GM23338 (cell line): ENCODE measurements at regions not wholly inside any gene's neighbourhood (a gene's known extent, or its start where the extent isn't known, plus 50 kb on each side); places are given as distances from the start of the nearest gene placed in this dataset.

Experiments used
- ATAC-seq: fragments of 200-7000 bp; cut with Tn5 transposase; 3 replicates; pipeline ENCODE4 v1.9.1; 2020
- DNase-seq: peaks from one replicate; pipeline ENCODE4 v3.0.0-alpha.2; 2015; ENCODE audit warnings: low spot score
- H2AFZ ChIP-seq: fragments of 200-600 bp; sonication (generic); 2 replicates; pipeline ENCODE4 v1.8.0; 2016; ENCODE audit warnings: antibody characterized with exemption, mild to moderate bottlenecking, moderate library complexity
- H3F3A ChIP-seq: fragments of 200-600 bp; sonication (generic); replicated peaks from 2 replicates; pipeline ENCODE4 v1.8.0; 2017; ENCODE audit warnings: antibody characterized with exemption, mixed run types, low read depth
- H3K27ac ChIP-seq: fragments of 200-600 bp; sonication (generic); 2 replicates; pipeline ENCODE4 v1.6.1; 2016; ENCODE audit warnings: low read depth
- H3K27me3 ChIP-seq: fragments of 200-600 bp; sonication (generic); 2 replicates; pipeline ENCODE4 v1.8.0; 2016; ENCODE audit warnings: mild to moderate bottlenecking, mixed run types, moderate library complexity; ENCODE audit not compliant: insufficient read depth
- H3K36me3 ChIP-seq: fragments of 200-600 bp; sonication (generic); 2 replicates; pipeline ENCODE4 v1.8.0; 2016; ENCODE audit warnings: mild to moderate bottlenecking; ENCODE audit not compliant: insufficient read depth
- H3K4me1 ChIP-seq: fragments of 200-600 bp; sonication (generic); 2 replicates; pipeline ENCODE4 v1.8.0; 2016; ENCODE audit warnings: mild to moderate bottlenecking, moderate library complexity; ENCODE audit not compliant: insufficient read depth
- H3K4me2 ChIP-seq: fragments of 200-600 bp; sonication (generic); 2 replicates; pipeline ENCODE4 v1.7.1; 2017; ENCODE audit warnings: mixed run types
- H3K4me3 ChIP-seq: fragments of 200-600 bp; sonication (generic); 2 replicates; pipeline ENCODE4 v1.6.1; 2016; ENCODE audit warnings: mixed run types
- H3K79me2 ChIP-seq: fragments of 200-600 bp; sonication (generic); replicated peaks from 2 replicates; pipeline ENCODE4 v1.8.0; 2017; ENCODE audit warnings: mild to moderate bottlenecking; ENCODE audit not compliant: insufficient read depth
- H3K9me2 ChIP-seq: fragments of 200-600 bp; sonication (generic); 2 replicates; pipeline ENCODE4 v1.8.0; 2017; ENCODE audit not compliant: insufficient read depth
- H4K20me1 ChIP-seq: fragments of 200-600 bp; sonication (generic); replicated peaks from 2 replicates; pipeline ENCODE4 v1.8.0; 2017; ENCODE audit warnings: mild to moderate bottlenecking; ENCODE audit not compliant: insufficient read depth
- H3K27ac Mint-ChIP-seq: 2 replicates; pipeline ENCODE4 v1.8.0; 2020; ENCODE audit warnings: inconsistent platforms, mild to moderate bottlenecking, moderate library complexity, mixed read lengths
- H3K27me3 Mint-ChIP-seq: 3 replicates; pipeline ENCODE4 v1.8.0; 2022; ENCODE audit warnings: low read depth, mild to moderate bottlenecking, moderate library complexity, mixed read lengths, inconsistent platforms; ENCODE audit not compliant: insufficient read depth, poor library complexity
- H3K36me3 Mint-ChIP-seq: 3 replicates; pipeline ENCODE4 v1.8.0; 2021; ENCODE audit warnings: low read depth, mild to moderate bottlenecking, inconsistent platforms, moderate library complexity, mixed read lengths
- H3K4me1 Mint-ChIP-seq: 3 replicates; pipeline ENCODE4 v1.8.0; 2020; ENCODE audit warnings: mild to moderate bottlenecking, inconsistent platforms, mixed read lengths
- H3K4me3 Mint-ChIP-seq: 3 replicates; pipeline ENCODE4 v1.8.0; 2021; ENCODE audit warnings: moderate library complexity, mild to moderate bottlenecking, inconsistent platforms, mixed read lengths
- H3K9me3 Mint-ChIP-seq: 3 replicates; pipeline ENCODE4 v1.8.0; 2020; ENCODE audit warnings: moderate library complexity, mild to moderate bottlenecking, inconsistent platforms, mixed read lengths
- JUNB ChIP-seq: IDR thresholded peaks from one replicate; pipeline ENCODE4 v1.6.1; 2016; ENCODE audit warnings: antibody characterized with exemption; ENCODE audit not compliant: unreplicated experiment
- POLR2AphosphoS5 ChIP-seq: IDR thresholded peaks from 2 replicates; pipeline ENCODE4 v1.6.1; 2016; ENCODE audit warnings: antibody characterized with exemption, low read depth
- STAT1 ChIP-seq: IDR thresholded peaks from one replicate; pipeline ENCODE4 v1.6.1; 2016; ENCODE audit warnings: antibody characterized with exemption; ENCODE audit not compliant: unreplicated experiment
- ZNF114 ChIP-seq: fragments of 250-450 bp; sonication (Bioruptor Pico); IDR thresholded peaks from 2 replicates; pipeline ENCODE4 v1.5.0; 2020; ENCODE audit warnings: mild to moderate bottlenecking, moderate library complexity
- TF ChIP-seq, protein P1 (sequence below): fragments of 250-450 bp; sonication (Bioruptor Pico); IDR thresholded peaks from 2 replicates; pipeline ENCODE4 v1.5.0; 2020; ENCODE audit warnings: mild to moderate bottlenecking, moderate library complexity
- TF ChIP-seq, protein P2 (sequence below): IDR thresholded peaks from 2 replicates; pipeline ENCODE4 v1.6.1; 2016; ENCODE audit warnings: antibody characterized with exemption

DNA sequence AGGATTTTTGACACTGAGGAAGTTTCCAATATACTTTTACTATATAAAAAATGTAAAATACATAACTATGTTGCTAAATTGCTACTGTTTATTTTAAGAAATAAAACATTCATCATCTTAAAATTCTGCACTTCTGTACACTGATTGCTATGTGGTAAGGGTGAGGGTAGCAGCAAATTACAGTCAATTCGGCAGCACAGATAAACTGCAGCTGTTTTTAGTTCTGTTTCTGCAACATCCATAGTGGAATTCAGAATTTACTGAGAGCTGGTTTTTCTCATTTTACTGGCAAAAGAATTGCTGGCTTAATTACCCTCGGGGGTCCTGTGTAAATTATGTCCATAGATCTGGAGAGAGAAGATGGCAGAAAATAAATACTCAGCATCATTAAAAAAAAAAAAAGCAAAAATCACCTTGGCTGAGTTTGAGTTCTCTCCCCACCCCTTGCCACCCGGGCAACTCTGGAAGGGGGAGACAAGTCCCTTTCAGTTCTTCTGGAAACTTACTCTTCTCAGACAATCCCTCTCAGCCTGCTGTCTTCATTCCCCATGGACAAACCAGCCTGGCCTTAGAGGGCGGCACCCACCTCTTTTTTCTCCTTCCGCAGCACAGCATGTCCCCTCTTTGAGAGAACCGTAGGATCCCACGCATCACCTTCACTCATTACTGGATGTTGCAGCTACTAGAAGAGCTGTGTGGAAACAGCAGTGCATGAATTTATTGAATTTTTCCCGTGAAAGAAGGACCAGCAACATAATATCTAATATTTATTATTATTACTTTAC is 501.1 kb upstream of the CELF2 start:
- H3K36me3 Mint-ChIP-seq, result no peaks in the 10 kb centered on the region
- Histone ChIP-seq H4K20me1 (no peaks in the 10 kb centered on the region), H3K4me1 (no peaks in the 10 kb centered on the region), H3K27ac (no peak overlapping the region), H3K4me2 (no peak overlapping the region), H3K79me2 (no peaks in the 10 kb centered on the region), H3K36me3 (no peaks in the 10 kb centered on the region), H3K4me3 (no peak overlapping the region), H2AFZ (no peak overlapping the region), H3K9me2 (peaks cover 10% of the 10 kb centered on the region), H3F3A (no peaks in the 10 kb centered on the region), H3K27me3 (no peaks in the 10 kb centered on the region)
- H3K4me3 Mint-ChIP-seq, result no peak overlapping the region
- H3K27me3 Mint-ChIP-seq, result peaks cover 4% of the 10 kb centered on the region
- ATAC-seq, result no peak
- no peak for DNase-seq
- H3K4me1 Mint-ChIP-seq, result 0 out of 3 replicates have a peak, but pooled peaks cover 3% of the 10 kb centered on the region
- no peaks in the 10 kb centered on the region for H3K9me3 Mint-ChIP-seq
- TF ChIP-seq, protein P1, sequence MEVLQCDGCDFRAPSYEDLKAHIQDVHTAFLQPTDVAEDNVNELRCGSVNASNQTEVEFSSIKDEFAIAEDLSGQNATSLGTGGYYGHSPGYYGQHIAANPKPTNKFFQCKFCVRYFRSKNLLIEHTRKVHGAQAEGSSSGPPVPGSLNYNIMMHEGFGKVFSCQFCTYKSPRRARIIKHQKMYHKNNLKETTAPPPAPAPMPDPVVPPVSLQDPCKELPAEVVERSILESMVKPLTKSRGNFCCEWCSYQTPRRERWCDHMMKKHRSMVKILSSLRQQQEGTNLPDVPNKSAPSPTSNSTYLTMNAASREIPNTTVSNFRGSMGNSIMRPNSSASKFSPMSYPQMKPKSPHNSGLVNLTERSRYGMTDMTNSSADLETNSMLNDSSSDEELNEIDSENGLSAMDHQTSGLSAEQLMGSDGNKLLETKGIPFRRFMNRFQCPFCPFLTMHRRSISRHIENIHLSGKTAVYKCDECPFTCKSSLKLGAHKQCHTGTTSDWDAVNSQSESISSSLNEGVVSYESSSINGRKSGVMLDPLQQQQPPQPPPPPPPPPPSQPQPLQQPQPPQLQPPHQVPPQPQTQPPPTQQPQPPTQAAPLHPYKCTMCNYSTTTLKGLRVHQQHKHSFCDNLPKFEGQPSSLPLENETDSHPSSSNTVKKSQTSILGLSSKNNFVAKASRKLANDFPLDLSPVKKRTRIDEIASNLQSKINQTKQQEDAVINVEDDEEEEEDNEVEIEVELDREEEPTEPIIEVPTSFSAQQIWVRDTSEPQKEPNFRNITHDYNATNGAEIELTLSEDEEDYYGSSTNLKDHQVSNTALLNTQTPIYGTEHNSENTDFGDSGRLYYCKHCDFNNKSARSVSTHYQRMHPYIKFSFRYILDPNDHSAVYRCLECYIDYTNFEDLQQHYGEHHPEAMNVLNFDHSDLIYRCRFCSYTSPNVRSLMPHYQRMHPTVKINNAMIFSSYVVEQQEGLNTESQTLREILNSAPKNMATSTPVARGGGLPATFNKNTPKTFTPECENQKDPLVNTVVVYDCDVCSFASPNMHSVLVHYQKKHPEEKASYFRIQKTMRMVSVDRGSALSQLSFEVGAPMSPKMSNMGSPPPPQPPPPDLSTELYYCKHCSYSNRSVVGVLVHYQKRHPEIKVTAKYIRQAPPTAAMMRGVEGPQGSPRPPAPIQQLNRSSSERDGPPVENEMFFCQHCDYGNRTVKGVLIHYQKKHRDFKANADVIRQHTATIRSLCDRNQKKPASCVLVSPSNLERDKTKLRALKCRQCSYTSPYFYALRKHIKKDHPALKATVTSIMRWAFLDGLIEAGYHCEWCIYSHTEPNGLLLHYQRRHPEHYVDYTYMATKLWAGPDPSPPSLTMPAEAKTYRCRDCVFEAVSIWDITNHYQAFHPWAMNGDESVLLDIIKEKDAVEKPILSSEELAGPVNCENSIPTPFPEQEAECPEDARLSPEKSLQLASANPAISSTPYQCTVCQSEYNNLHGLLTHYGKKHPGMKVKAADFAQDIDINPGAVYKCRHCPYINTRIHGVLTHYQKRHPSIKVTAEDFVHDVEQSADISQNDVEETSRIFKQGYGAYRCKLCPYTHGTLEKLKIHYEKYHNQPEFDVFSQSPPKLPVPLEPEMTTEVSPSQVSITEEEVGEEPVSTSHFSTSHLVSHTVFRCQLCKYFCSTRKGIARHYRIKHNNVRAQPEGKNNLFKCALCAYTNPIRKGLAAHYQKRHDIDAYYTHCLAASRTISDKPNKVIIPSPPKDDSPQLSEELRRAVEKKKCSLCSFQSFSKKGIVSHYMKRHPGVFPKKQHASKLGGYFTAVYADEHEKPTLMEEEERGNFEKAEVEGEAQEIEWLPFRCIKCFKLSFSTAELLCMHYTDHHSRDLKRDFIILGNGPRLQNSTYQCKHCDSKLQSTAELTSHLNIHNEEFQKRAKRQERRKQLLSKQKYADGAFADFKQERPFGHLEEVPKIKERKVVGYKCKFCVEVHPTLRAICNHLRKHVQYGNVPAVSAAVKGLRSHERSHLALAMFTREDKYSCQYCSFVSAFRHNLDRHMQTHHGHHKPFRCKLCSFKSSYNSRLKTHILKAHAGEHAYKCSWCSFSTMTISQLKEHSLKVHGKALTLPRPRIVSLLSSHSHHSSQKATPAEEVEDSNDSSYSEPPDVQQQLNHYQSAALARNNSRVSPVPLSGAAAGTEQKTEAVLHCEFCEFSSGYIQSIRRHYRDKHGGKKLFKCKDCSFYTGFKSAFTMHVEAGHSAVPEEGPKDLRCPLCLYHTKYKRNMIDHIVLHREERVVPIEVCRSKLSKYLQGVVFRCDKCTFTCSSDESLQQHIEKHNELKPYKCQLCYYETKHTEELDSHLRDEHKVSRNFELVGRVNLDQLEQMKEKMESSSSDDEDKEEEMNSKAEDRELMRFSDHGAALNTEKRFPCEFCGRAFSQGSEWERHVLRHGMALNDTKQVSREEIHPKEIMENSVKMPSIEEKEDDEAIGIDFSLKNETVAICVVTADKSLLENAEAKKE, result no peak
- TF ChIP-seq JUNB (no peak), POLR2AphosphoS5 (no peak), ZNF114 (CRISPR knock-in tag) (no peak), STAT1 (no peak)
- TF ChIP-seq, protein P2, sequence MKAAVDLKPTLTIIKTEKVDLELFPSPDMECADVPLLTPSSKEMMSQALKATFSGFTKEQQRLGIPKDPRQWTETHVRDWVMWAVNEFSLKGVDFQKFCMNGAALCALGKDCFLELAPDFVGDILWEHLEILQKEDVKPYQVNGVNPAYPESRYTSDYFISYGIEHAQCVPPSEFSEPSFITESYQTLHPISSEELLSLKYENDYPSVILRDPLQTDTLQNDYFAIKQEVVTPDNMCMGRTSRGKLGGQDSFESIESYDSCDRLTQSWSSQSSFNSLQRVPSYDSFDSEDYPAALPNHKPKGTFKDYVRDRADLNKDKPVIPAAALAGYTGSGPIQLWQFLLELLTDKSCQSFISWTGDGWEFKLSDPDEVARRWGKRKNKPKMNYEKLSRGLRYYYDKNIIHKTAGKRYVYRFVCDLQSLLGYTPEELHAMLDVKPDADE, result no peak
- H3K27ac Mint-ChIP-seq, result no peak overlapping the region
